ENCODE measurements at regions not wholly inside any gene's neighbourhood (a gene's known extent, or its start where the extent isn't known, plus 50 kb on each side); places are given as distances from the start of the nearest gene placed in this dataset.

DNA sequence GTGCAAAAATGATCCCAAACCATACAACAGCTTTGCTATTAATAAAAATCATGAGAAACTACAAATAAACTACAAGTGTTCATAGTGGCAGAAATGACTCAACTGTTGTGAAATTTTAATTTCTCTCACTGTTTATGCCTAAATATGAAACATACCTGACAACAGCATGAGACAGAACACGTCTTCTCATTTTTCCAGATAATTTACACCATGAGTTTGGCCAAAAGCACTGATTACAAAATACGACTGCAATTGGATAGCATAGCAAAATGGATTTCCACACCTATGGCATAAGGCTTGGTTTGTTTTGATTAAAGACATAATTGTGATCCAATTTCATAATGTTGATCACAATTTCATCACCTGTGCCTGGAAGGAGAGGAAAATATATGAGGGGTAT lies 608.6 kb downstream of the GATA3 start:
- no peak overlapping the region for H3K4me3 Mint-ChIP-seq (ENCODE audit: unreplicated experiment)
- Histone ChIP-seq H3K4me3 (ENCODE audit: insufficient read depth, low read depth, low read length) (no peak overlapping the region), H4K20me1 (ENCODE audit: insufficient read depth, low read length) (no peaks in the 10 kb centered on the region), H3K27me3 (ENCODE audit: insufficient read depth, low read length) (no peaks in the 10 kb centered on the region), H3K9me3 (ENCODE audit: insufficient read depth, low read depth, low read length) (no peaks in the 10 kb centered on the region), H3K9ac (ENCODE audit: low read length) (no peak overlapping the region), H2AFZ (ENCODE audit: low read depth, low read length) (no peak overlapping the region), H3K79me2 (ENCODE audit: insufficient read depth, low read length) (no peaks in the 10 kb centered on the region), H3K36me3 (ENCODE audit: insufficient read depth, low read length) (no peaks in the 10 kb centered on the region), H3K27ac (ENCODE audit: low read depth, low read length) (no peak overlapping the region), H3K4me2 (ENCODE audit: low read length) (no peak overlapping the region), H3K4me1 (ENCODE audit: insufficient read depth, low read length) (no peaks in the 10 kb centered on the region)
- no peaks in the 10 kb centered on the region for H3K4me1 Mint-ChIP-seq (ENCODE audit: low read depth, unreplicated experiment)
- H3K9me3 Mint-ChIP-seq (ENCODE audit: unreplicated experiment), result peaks cover 2% of the 10 kb centered on the region
- H3K27me3 Mint-ChIP-seq (ENCODE audit: low read depth, unreplicated experiment), result no peaks in the 10 kb centered on the region
- H3K36me3 Mint-ChIP-seq (ENCODE audit: low read depth, unreplicated experiment), result no peaks in the 10 kb centered on the region
- no peak for FAIRE-seq
- TF ChIP-seq, protein P1, sequence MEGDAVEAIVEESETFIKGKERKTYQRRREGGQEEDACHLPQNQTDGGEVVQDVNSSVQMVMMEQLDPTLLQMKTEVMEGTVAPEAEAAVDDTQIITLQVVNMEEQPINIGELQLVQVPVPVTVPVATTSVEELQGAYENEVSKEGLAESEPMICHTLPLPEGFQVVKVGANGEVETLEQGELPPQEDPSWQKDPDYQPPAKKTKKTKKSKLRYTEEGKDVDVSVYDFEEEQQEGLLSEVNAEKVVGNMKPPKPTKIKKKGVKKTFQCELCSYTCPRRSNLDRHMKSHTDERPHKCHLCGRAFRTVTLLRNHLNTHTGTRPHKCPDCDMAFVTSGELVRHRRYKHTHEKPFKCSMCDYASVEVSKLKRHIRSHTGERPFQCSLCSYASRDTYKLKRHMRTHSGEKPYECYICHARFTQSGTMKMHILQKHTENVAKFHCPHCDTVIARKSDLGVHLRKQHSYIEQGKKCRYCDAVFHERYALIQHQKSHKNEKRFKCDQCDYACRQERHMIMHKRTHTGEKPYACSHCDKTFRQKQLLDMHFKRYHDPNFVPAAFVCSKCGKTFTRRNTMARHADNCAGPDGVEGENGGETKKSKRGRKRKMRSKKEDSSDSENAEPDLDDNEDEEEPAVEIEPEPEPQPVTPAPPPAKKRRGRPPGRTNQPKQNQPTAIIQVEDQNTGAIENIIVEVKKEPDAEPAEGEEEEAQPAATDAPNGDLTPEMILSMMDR (IDR thresholded peaks at IDR 0.05; ENCODE audit: insufficient read depth, low read depth, low read length), result no peak
- no peak for TF ChIP-seq EZH2 (IDR thresholded peaks at IDR 0.05; ENCODE audit: insufficient read depth, low read length)
- H3K27ac Mint-ChIP-seq (ENCODE audit: unreplicated experiment), result no peak overlapping the region
- DNase-seq (ENCODE audit: low read depth), result no peak

DNA sequence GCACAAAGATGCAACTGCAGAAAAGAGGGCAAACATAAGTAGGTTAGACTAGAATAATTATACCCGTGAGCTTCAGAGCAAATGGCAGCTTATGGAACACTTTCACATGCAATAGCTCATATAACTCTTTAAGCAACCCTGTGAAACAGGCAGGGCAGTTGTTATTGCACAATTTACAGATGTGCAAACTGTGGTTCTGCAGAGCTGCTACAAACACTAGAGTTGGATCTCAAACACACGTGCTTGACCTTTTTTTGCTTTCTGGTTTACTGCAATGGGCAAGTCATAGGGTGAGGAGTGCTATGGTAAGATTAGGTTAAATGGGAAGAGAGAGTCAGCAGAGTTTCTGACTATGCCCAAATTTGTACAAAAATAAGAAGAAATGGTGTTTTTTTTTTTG lies 610.8 kb downstream of the GATA3 start:
- Histone ChIP-seq H2AFZ (ENCODE audit: low read depth, low read length) (no peak overlapping the region), H3K9me3 (ENCODE audit: insufficient read depth, low read depth, low read length) (no peaks in the 10 kb centered on the region), H3K27me3 (ENCODE audit: insufficient read depth, low read length) (no peaks in the 10 kb centered on the region), H3K4me1 (ENCODE audit: insufficient read depth, low read length) (no peaks in the 10 kb centered on the region), H3K9ac (ENCODE audit: low read length) (no peak overlapping the region), H3K79me2 (ENCODE audit: insufficient read depth, low read length) (no peaks in the 10 kb centered on the region), H3K4me2 (ENCODE audit: low read length) (no peak overlapping the region), H4K20me1 (ENCODE audit: insufficient read depth, low read length) (no peaks in the 10 kb centered on the region), H3K27ac (ENCODE audit: low read depth, low read length) (no peak overlapping the region), H3K36me3 (ENCODE audit: insufficient read depth, low read length) (no peaks in the 10 kb centered on the region), H3K4me3 (ENCODE audit: insufficient read depth, low read depth, low read length) (no peak overlapping the region)
- Mint-ChIP-seq H3K4me3 (ENCODE audit: unreplicated experiment) (no peak overlapping the region), H3K4me1 (ENCODE audit: low read depth, unreplicated experiment) (no peaks in the 10 kb centered on the region), H3K36me3 (ENCODE audit: low read depth, unreplicated experiment) (no peaks in the 10 kb centered on the region), H3K27ac (ENCODE audit: unreplicated experiment) (no peak overlapping the region), H3K9me3 (ENCODE audit: unreplicated experiment) (peaks cover 2% of the 10 kb centered on the region), H3K27me3 (ENCODE audit: low read depth, unreplicated experiment) (no peaks in the 10 kb centered on the region)
- FAIRE-seq (no peak), DNase-seq (ENCODE audit: low read depth) (no peak)
- TF ChIP-seq, protein P1 (IDR thresholded peaks at IDR 0.05; ENCODE audit: insufficient read depth, low read depth, low read length), result no peak
- TF ChIP-seq EZH2 (IDR thresholded peaks at IDR 0.05; ENCODE audit: insufficient read depth, low read length), result no peak

DNA sequence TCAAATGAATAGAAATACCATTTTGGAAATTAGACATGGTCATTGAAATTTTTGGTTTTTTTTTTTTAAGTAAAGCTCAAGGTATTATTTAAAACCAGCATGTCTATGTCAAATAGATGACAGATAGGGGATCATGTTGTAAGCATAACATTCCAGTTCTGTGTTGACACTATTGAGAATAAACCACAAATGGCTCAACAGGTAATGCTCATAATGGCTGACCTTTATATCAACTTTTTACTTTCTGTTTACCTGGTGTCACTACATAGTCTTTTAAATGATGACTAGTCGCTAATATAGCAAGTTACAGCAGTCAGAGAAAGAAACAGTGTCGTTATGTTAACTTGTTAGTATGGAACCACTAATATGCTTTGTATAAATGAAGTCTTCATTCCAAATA lies 616.0 kb downstream of the GATA3 start:
- Histone ChIP-seq H3K4me2 (ENCODE audit: low read length) (no peak overlapping the region), H4K20me1 (ENCODE audit: insufficient read depth, low read length) (no peaks in the 10 kb centered on the region), H3K79me2 (ENCODE audit: insufficient read depth, low read length) (no peaks in the 10 kb centered on the region), H3K36me3 (ENCODE audit: insufficient read depth, low read length) (no peaks in the 10 kb centered on the region), H3K9me3 (ENCODE audit: insufficient read depth, low read depth, low read length) (no peaks in the 10 kb centered on the region), H3K27me3 (ENCODE audit: insufficient read depth, low read length) (no peaks in the 10 kb centered on the region), H2AFZ (ENCODE audit: low read depth, low read length) (no peak overlapping the region), H3K4me1 (ENCODE audit: insufficient read depth, low read length) (no peaks in the 10 kb centered on the region), H3K27ac (ENCODE audit: low read depth, low read length) (no peak overlapping the region), H3K4me3 (ENCODE audit: insufficient read depth, low read depth, low read length) (no peak overlapping the region), H3K9ac (ENCODE audit: low read length) (no peak overlapping the region)
- DNase-seq (ENCODE audit: low read depth) (no peak), FAIRE-seq (no peak)
- H3K27me3 Mint-ChIP-seq (ENCODE audit: low read depth, unreplicated experiment), result no peaks in the 10 kb centered on the region
- H3K27ac Mint-ChIP-seq (ENCODE audit: unreplicated experiment), result no peak overlapping the region
- H3K36me3 Mint-ChIP-seq (ENCODE audit: low read depth, unreplicated experiment), result no peaks in the 10 kb centered on the region
- H3K9me3 Mint-ChIP-seq (ENCODE audit: unreplicated experiment), result peaks cover 2% of the 10 kb centered on the region
- no peak for TF ChIP-seq EZH2 (IDR thresholded peaks at IDR 0.05; ENCODE audit: insufficient read depth, low read length)
- TF ChIP-seq, protein P1 (IDR thresholded peaks at IDR 0.05; ENCODE audit: insufficient read depth, low read depth, low read length), result no peak
- no peaks in the 10 kb centered on the region for H3K4me1 Mint-ChIP-seq (ENCODE audit: low read depth, unreplicated experiment)
- H3K4me3 Mint-ChIP-seq (ENCODE audit: unreplicated experiment), result no peak overlapping the region
